WTC11 (cell line): ENCODE measurements at regions not wholly inside any gene's neighbourhood (a gene's known extent, or its start where the extent isn't known, plus 50 kb on each side); places are given as distances from the start of the nearest gene placed in this dataset.
A peak's percentile ranks its signal among the peaks of the same experiment; 100 is the strongest.

ENCODE experiments used
- ATAC-seq: fragments of 200-7000 bp; cut with Tn5 transposase; 2 replicates; pipeline ENCODE4 v1.10.0; 2021; ENCODE audit warnings: mild to moderate bottlenecking, moderate library complexity
- CTCF ChIA-PET: fragments of 300-600 bp; sonication (Branson Sonifier 250); formaldehyde crosslinking; loops from one replicate; lab custom pipeline; 2021; ENCODE audit warnings: antibody characterized with exemption; lab: Charles Lee
- POLR2A ChIA-PET: fragments of 350-600 bp; sonication (Branson Sonifier 250); formaldehyde crosslinking; loops from one replicate; lab custom pipeline; 2021; ENCODE audit warnings: antibody characterized with exemption; lab: Charles Lee
- DNase-seq: peaks from one replicate; pipeline ENCODE4 v3.0.0; 2021; ENCODE audit warnings: low spot score
- H3K27ac Mint-ChIP-seq: 2 replicates; pipeline ENCODE4 v1.8.0; 2021; ENCODE audit warnings: mixed read lengths
- H3K27me3 Mint-ChIP-seq: 2 replicates; pipeline ENCODE4 v1.8.0; 2021; ENCODE audit warnings: low read depth, mild to moderate bottlenecking, moderate library complexity, mixed read lengths
- H3K36me3 Mint-ChIP-seq: 2 replicates; pipeline ENCODE4 v1.8.0; 2021; ENCODE audit warnings: mixed read lengths
- H3K4me1 Mint-ChIP-seq: 2 replicates; pipeline ENCODE4 v1.8.0; 2022; ENCODE audit warnings: mixed read lengths
- H3K4me3 Mint-ChIP-seq: 2 replicates; pipeline ENCODE4 v1.8.0; 2021; ENCODE audit warnings: mild to moderate bottlenecking, moderate library complexity, mixed read lengths
- H3K9me3 Mint-ChIP-seq: 2 replicates; pipeline ENCODE4 v1.8.0; 2021; ENCODE audit warnings: mixed read lengths
- ELF4 ChIP-seq: sonication (generic); formaldehyde crosslinking; IDR thresholded peaks from 2 replicates; pipeline ENCODE4 v1.8.1; 2022; ENCODE audit warnings: low read depth, mild to moderate bottlenecking, moderate library complexity, missing genetic modification reagents
- ERG ChIP-seq: fragments of 250-450 bp; sonication (Bioruptor Pico); IDR thresholded peaks from 2 replicates; pipeline ENCODE4 v1.8.0; 2021; ENCODE audit warnings: mild to moderate bottlenecking
- ESRRA ChIP-seq: sonication (generic); formaldehyde crosslinking; IDR thresholded peaks from 2 replicates; pipeline ENCODE4 v1.8.1; 2022; ENCODE audit warnings: mild to moderate bottlenecking, missing genetic modification reagents, borderline replicate concordance
- ETV6 ChIP-seq: sonication (generic); formaldehyde crosslinking; IDR thresholded peaks from 2 replicates; pipeline ENCODE4 v1.8.1; 2022; ENCODE audit warnings: mild to moderate bottlenecking, missing genetic modification reagents
- FOXK1 ChIP-seq: sonication (generic); formaldehyde crosslinking; IDR thresholded peaks from 2 replicates; pipeline ENCODE4 v1.8.0; 2022; ENCODE audit warnings: mild to moderate bottlenecking, moderate library complexity, missing genetic modification reagents
- HMGA2 ChIP-seq: fragments of 250-450 bp; sonication (Bioruptor Pico); IDR thresholded peaks from 2 replicates; pipeline ENCODE4 v1.4.0; 2021; ENCODE audit warnings: mild to moderate bottlenecking, moderate library complexity
- MYBL2 ChIP-seq: sonication (generic); formaldehyde crosslinking; IDR thresholded peaks from 2 replicates; pipeline ENCODE4 v1.8.1; 2023; ENCODE audit warnings: mild to moderate bottlenecking, moderate library complexity, missing genetic modification reagents
- OVOL2 ChIP-seq: fragments of 250-450 bp; sonication (Bioruptor Pico); IDR thresholded peaks from 2 replicates; pipeline ENCODE4 v1.9.0; 2021; ENCODE audit warnings: mild to moderate bottlenecking, borderline replicate concordance
- PRRX2 ChIP-seq: fragments of 250-450 bp; sonication (Bioruptor Pico); IDR thresholded peaks from 2 replicates; pipeline ENCODE4 v1.8.0; 2021; ENCODE audit warnings: mild to moderate bottlenecking
- TEAD1 ChIP-seq: sonication (generic); formaldehyde crosslinking; IDR thresholded peaks from 2 replicates; pipeline ENCODE4 v1.8.0; 2022; ENCODE audit warnings: mild to moderate bottlenecking, missing genetic modification reagents
- ZNF232 ChIP-seq: sonication (generic); formaldehyde crosslinking; IDR thresholded peaks from 2 replicates; pipeline ENCODE4 v1.8.0; 2022; ENCODE audit warnings: mild to moderate bottlenecking, missing genetic modification reagents
- ZNF281 ChIP-seq: sonication (generic); formaldehyde crosslinking; IDR thresholded peaks from 2 replicates; pipeline ENCODE4 v1.8.0; 2023; ENCODE audit warnings: mild to moderate bottlenecking, missing genetic modification reagents
- ZNF317 ChIP-seq: sonication (generic); formaldehyde crosslinking; IDR thresholded peaks from 2 replicates; pipeline ENCODE4 v1.8.1; 2023; ENCODE audit warnings: low read depth, mild to moderate bottlenecking, moderate library complexity, missing genetic modification reagents, borderline replicate concordance
- ZNF396 ChIP-seq: fragments of 250-450 bp; sonication (Bioruptor Pico); IDR thresholded peaks from 2 replicates; pipeline ENCODE4 v1.8.0; 2021; ENCODE audit warnings: mild to moderate bottlenecking, moderate library complexity, borderline replicate concordance
- ZSCAN18 ChIP-seq: fragments of 250-450 bp; sonication (Bioruptor Pico); IDR thresholded peaks from 2 replicates; pipeline ENCODE4 v2.1.2; 2022; ENCODE audit warnings: mild to moderate bottlenecking, moderate library complexity
- TF ChIP-seq, protein P1 (sequence below): fragments of 250-450 bp; sonication (Bioruptor Pico); conservative IDR thresholded peaks from 2 replicates; pipeline ENCODE4 v1.9.0; 2021; ENCODE audit warnings: mild to moderate bottlenecking
- TF ChIP-seq, protein P2 (sequence below): sonication (generic); formaldehyde crosslinking; IDR thresholded peaks from 2 replicates; pipeline ENCODE4 v1.8.1; 2022; ENCODE audit warnings: missing genetic modification reagents, borderline replicate concordance
- TF ChIP-seq, protein P3 (sequence below): sonication (generic); formaldehyde crosslinking; IDR thresholded peaks from 2 replicates; pipeline ENCODE4 v1.8.0; 2022; ENCODE audit warnings: mild to moderate bottlenecking, missing genetic modification reagents

GRCh38 chr2:209062210-209062609 lies 361.6 kb upstream of the MAP2 start (continued):
- TF ChIP-seq ZNF281 (CRISPR knock-in tag) (no peak), TEAD1 (CRISPR knock-in tag) (no peak)
- TF ChIP-seq, protein P1, sequence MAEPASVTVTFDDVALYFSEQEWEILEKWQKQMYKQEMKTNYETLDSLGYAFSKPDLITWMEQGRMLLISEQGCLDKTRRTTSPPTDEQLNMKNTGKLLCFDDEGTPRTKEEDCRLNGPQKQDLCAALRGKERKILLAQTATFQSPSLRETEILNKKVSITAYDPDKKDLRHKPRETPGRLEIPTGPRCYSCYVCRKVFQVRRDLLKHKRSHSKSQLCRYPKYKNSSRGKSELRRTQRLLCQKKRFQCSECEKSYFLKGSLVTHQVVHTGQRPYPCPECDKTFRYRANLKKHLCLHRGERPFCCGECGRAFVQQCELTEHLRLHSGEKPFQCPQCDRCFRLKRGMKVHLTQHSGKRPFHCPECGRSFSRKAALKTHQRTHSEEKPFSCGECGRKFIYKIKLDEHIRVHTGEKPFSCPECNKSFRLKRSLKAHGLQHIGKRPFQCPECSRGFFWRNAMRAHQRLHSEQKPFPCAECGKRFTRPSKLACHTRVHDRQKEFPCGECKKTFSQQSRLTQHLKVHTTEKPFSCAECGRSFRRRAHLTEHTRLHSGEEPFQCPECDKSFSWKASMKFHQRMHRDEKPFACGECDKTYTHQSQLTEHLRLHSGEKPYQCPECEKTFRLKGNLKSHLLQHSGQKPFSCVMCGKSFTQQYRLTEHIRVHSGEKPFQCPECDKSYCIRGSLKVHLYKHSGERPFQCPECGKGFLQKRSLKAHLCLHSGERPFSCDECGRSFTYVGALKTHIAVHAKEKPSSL (CRISPR knock-in tag), result no peak

- Mint-ChIP-seq H3K27ac (no peak overlapping the region), H3K36me3 (no peaks in the 10 kb centered on the region), H3K4me1 (peaks cover 15% of the 10 kb centered on the region), H3K9me3 (peaks cover 13% of the 10 kb centered on the region), H3K4me3 (no peak overlapping the region), H3K27me3 (no peaks in the 10 kb centered on the region)
- DNase-seq (no peak), ATAC-seq (no peak)
- TF ChIP-seq, protein P2, sequence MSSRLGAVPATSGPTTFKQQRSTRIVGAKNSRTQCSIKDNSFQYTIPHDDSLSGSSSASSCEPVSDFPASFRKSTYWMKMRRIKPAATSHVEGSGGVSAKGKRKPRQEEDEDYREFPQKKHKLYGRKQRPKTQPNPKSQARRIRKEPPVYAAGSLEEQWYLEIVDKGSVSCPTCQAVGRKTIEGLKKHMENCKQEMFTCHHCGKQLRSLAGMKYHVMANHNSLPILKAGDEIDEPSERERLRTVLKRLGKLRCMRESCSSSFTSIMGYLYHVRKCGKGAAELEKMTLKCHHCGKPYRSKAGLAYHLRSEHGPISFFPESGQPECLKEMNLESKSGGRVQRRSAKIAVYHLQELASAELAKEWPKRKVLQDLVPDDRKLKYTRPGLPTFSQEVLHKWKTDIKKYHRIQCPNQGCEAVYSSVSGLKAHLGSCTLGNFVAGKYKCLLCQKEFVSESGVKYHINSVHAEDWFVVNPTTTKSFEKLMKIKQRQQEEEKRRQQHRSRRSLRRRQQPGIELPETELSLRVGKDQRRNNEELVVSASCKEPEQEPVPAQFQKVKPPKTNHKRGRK (CRISPR knock-in tag), result no peak
- peak; percentile 98 for TF ChIP-seq HMGA2
- CTCF ChIA-PET, result no interaction called here
- POLR2A ChIA-PET, result no interaction called here
Measured at GRCh38 chr2:209070262-209070661, 353.6 kb upstream of the MAP2 start.

- ChIA-PET CTCF (no interaction called here), POLR2A (no interaction called here)
- no peak for ATAC-seq
- peaks cover 14% of the 10 kb centered on the region for H3K4me1 Mint-ChIP-seq
- H3K9me3 Mint-ChIP-seq, result peaks cover 16% of the 10 kb centered on the region
- no peak overlapping the region for H3K4me3 Mint-ChIP-seq
- no peaks in the 10 kb centered on the region for H3K27me3 Mint-ChIP-seq
- H3K36me3 Mint-ChIP-seq, result peaks cover 7% of the 10 kb centered on the region; the same call in 1 of the 2 replicates
- no peak overlapping the region for H3K27ac Mint-ChIP-seq
- DNase-seq, result no peak
- TF ChIP-seq FOXK1 (CRISPR knock-in tag) (no peak), ZNF317 (CRISPR knock-in tag) (no peak), PRRX2 (CRISPR knock-in tag) (no peak), ZNF396 (CRISPR knock-in tag) (no peak), OVOL2 (CRISPR knock-in tag) (no peak), MYBL2 (CRISPR knock-in tag) (no peak), ERG (CRISPR knock-in tag) (no peak), ETV6 (CRISPR knock-in tag) (no peak), ELF4 (CRISPR knock-in tag) (no peak), ZNF232 (CRISPR knock-in tag) (no peak), ESRRA (CRISPR knock-in tag) (no peak), ZSCAN18 (CRISPR knock-in tag) (no peak)
- TF ChIP-seq, protein P3, sequence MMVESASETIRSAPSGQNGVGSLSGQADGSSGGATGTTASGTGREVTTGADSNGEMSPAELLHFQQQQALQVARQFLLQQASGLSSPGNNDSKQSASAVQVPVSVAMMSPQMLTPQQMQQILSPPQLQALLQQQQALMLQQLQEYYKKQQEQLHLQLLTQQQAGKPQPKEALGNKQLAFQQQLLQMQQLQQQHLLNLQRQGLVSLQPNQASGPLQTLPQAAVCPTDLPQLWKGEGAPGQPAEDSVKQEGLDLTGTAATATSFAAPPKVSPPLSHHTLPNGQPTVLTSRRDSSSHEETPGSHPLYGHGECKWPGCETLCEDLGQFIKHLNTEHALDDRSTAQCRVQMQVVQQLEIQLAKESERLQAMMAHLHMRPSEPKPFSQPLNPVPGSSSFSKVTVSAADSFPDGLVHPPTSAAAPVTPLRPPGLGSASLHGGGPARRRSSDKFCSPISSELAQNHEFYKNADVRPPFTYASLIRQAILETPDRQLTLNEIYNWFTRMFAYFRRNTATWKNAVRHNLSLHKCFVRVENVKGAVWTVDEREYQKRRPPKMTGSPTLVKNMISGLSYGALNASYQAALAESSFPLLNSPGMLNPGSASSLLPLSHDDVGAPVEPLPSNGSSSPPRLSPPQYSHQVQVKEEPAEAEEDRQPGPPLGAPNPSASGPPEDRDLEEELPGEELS (CRISPR knock-in tag), result no peak
- TF ChIP-seq, protein P1 (CRISPR knock-in tag), result no peak
Measured at GRCh38 chr2:209073151-209073550, 350.7 kb upstream of the MAP2 start.
